HEK293 (cell line): ENCODE measurements at regions not wholly inside any gene's neighbourhood (a gene's known extent, or its start where the extent isn't known, plus 50 kb on each side); places are given as distances from the start of the nearest gene placed in this dataset.

Experiments
- CTCF ChIA-PET: fragments of 350-600 bp; formaldehyde crosslinking; extraction: SDS; loops from one replicate; lab custom pipeline; 2021; ENCODE audit warnings: antibody characterized with exemption; lab: Yijun Ruan, JAX
- POLR2A ChIA-PET: fragments of 300-600 bp; formaldehyde crosslinking; extraction: SDS; loops from one replicate; lab custom pipeline; 2020; ENCODE audit warnings: antibody characterized with exemption, inconsistent platforms; lab: Yijun Ruan, JAX
- H3K27ac ChIP-seq: fragments of 200-500 bp; sonication (Bioruptor generic); 2 replicates; pipeline ENCODE4 v1.5.1; 2014; ENCODE audit warnings: low read depth, low read length, control low read depth, inconsistent platforms; ENCODE audit errors: extremely low read depth
- H3K36me3 ChIP-seq, 2 experiments: fragments of 200-500 bp in 1 of 2; sonication (Bioruptor generic) in 1 of 2; 1 replicate in 1 of 2; 2 replicates in 1 of 2; pipeline ENCODE4 v1.5.1; 2014 to 2017; ENCODE audit warnings: inconsistent platforms in 2 of 2, low read length in 2 of 2; ENCODE audit not compliant: control insufficient read depth in 2 of 2, insufficient read depth in 1 of 2
- H3K4me1 ChIP-seq: fragments of 200-500 bp; sonication (Bioruptor generic); 2 replicates; pipeline ENCODE4 v1.5.1; 2014; ENCODE audit warnings: mild to moderate bottlenecking, low read length, inconsistent platforms; ENCODE audit not compliant: control insufficient read depth, insufficient read depth
- H3K4me3 ChIP-seq: 2 replicates; pipeline ENCODE4 v1.5.1; 2011; ENCODE audit warnings: low read depth, mild to moderate bottlenecking, control low read depth, low read length, moderate library complexity
- H3K9me3 ChIP-seq: fragments of 200-500 bp; sonication (Bioruptor generic); 2 replicates; pipeline ENCODE4 v1.5.1; 2014; ENCODE audit warnings: low read depth, low read length, inconsistent platforms; ENCODE audit not compliant: control insufficient read depth, insufficient read depth
- HOXA7 ChIP-seq: sonication (generic); formaldehyde crosslinking; IDR thresholded peaks from 2 replicates; pipeline ENCODE4 v1.8.1; 2022; ENCODE audit warnings: missing genetic modification reagents, borderline replicate concordance
- KLF7 ChIP-seq: fragments of 450-650 bp; formaldehyde crosslinking; IDR thresholded peaks from 2 replicates; pipeline ENCODE4 v1.5.1; 2016; ENCODE audit warnings: missing biosample characterization, missing genetic modification characterization, borderline replicate concordance
- KLF9 ChIP-seq: fragments of 450-650 bp; formaldehyde crosslinking; IDR thresholded peaks from 2 replicates; pipeline ENCODE4 v1.5.1; 2016; ENCODE audit warnings: missing biosample characterization, missing genetic modification characterization, low read depth
- SETDB1 ChIP-seq: IDR thresholded peaks from one replicate; pipeline ENCODE4 v1.6.1; 2017; ENCODE audit warnings: mild to moderate bottlenecking, low read length, moderate library complexity, mixed read lengths; ENCODE audit not compliant: insufficient read length
- TRIM28 ChIP-seq: IDR thresholded peaks from 2 replicates; pipeline ENCODE4 v1.6.1; 2011; ENCODE audit warnings: low read length, control low read depth, borderline replicate concordance
- ZFP3 ChIP-seq: fragments of 450-650 bp; formaldehyde crosslinking; IDR thresholded peaks from 2 replicates; pipeline ENCODE4 v1.5.1; 2016; ENCODE audit warnings: low read depth, missing biosample characterization, missing genetic modification characterization
- ZNF114 ChIP-seq: fragments of 450-650 bp; formaldehyde crosslinking; IDR thresholded peaks from 2 replicates; pipeline ENCODE4 v1.5.0; 2017; ENCODE audit warnings: missing biosample characterization, missing genetic modification characterization
- ZNF121 ChIP-seq: fragments of 450-650 bp; formaldehyde crosslinking; IDR thresholded peaks from 2 replicates; pipeline ENCODE4 v1.5.1; 2016; ENCODE audit warnings: missing biosample characterization, missing genetic modification characterization
- ZNF146 ChIP-seq: fragments of 450-650 bp; formaldehyde crosslinking; IDR thresholded peaks from 2 replicates; pipeline ENCODE4 v1.5.1; 2016; ENCODE audit warnings: missing biosample characterization, missing genetic modification characterization
- ZNF202 ChIP-seq: fragments of 450-650 bp; formaldehyde crosslinking; IDR thresholded peaks from 2 replicates; pipeline ENCODE4 v1.5.1; 2016; ENCODE audit warnings: missing biosample characterization, missing genetic modification characterization, borderline replicate concordance
- ZNF335 ChIP-seq: fragments of 450-650 bp; formaldehyde crosslinking; conservative IDR thresholded peaks from 2 replicates; pipeline ENCODE4 v1.5.1; 2016; ENCODE audit warnings: missing biosample characterization, missing genetic modification characterization
- ZNF350 ChIP-seq: fragments of 450-650 bp; formaldehyde crosslinking; IDR thresholded peaks from 2 replicates; pipeline ENCODE4 v1.5.0; 2017; ENCODE audit warnings: missing biosample characterization, mild to moderate bottlenecking, missing genetic modification characterization
- ZNF473 ChIP-seq: fragments of 450-650 bp; formaldehyde crosslinking; IDR thresholded peaks from 2 replicates; pipeline ENCODE4 v1.5.1; 2017; ENCODE audit warnings: missing biosample characterization, missing genetic modification characterization
- ZNF544 ChIP-seq: fragments of 450-650 bp; formaldehyde crosslinking; IDR thresholded peaks from 2 replicates; pipeline ENCODE4 v1.5.0; 2017; ENCODE audit warnings: missing biosample characterization, missing genetic modification characterization
- ZNF548 ChIP-seq: fragments of 450-650 bp; formaldehyde crosslinking; IDR thresholded peaks from 2 replicates; pipeline ENCODE4 v1.5.1; 2016; ENCODE audit warnings: missing biosample characterization, missing genetic modification characterization
- ZNF561 ChIP-seq: fragments of 450-650 bp; IDR thresholded peaks from 2 replicates; pipeline ENCODE4 v1.5.1; 2018; ENCODE audit warnings: missing biosample characterization, missing genetic modification characterization, borderline replicate concordance
- ZNF624 ChIP-seq: fragments of 450-650 bp; formaldehyde crosslinking; IDR thresholded peaks from 2 replicates; pipeline ENCODE4 v1.5.1; 2017; ENCODE audit warnings: missing biosample characterization, missing genetic modification characterization
- ZNF654 ChIP-seq: fragments of 450-650 bp; formaldehyde crosslinking; IDR thresholded peaks from 2 replicates; pipeline ENCODE4 v1.5.1; 2016; ENCODE audit warnings: low read depth, missing biosample characterization, missing genetic modification characterization
- ZNF701 ChIP-seq: fragments of 450-650 bp; formaldehyde crosslinking; IDR thresholded peaks from 2 replicates; pipeline ENCODE4 v1.5.1; 2016; ENCODE audit warnings: missing biosample characterization, missing genetic modification characterization
- ZNF776 ChIP-seq: fragments of 450-650 bp; formaldehyde crosslinking; IDR thresholded peaks from 2 replicates; pipeline ENCODE4 v1.5.0; 2017; ENCODE audit warnings: missing biosample characterization, missing genetic modification characterization, borderline replicate concordance
- ZNF777 ChIP-seq: fragments of 450-650 bp; formaldehyde crosslinking; IDR thresholded peaks from 2 replicates; pipeline ENCODE4 v1.5.1; 2017; ENCODE audit warnings: missing biosample characterization, missing genetic modification characterization, borderline replicate concordance
- ZNF785 ChIP-seq: fragments of 450-650 bp; formaldehyde crosslinking; IDR thresholded peaks from 2 replicates; pipeline ENCODE4 v1.5.1; 2016; ENCODE audit warnings: missing biosample characterization, missing genetic modification characterization
- ZNF837 ChIP-seq: fragments of 450-650 bp; formaldehyde crosslinking; IDR thresholded peaks from 2 replicates; pipeline ENCODE4 v1.5.1; 2016; ENCODE audit warnings: missing biosample characterization, missing genetic modification characterization
- TF ChIP-seq, protein P1 (sequence below): fragments of 450-650 bp; formaldehyde crosslinking; IDR thresholded peaks from 2 replicates; pipeline ENCODE4 v1.5.1; 2016; ENCODE audit warnings: missing biosample characterization, missing genetic modification characterization
- TF ChIP-seq, protein P2 (sequence below): fragments of 450-650 bp; formaldehyde crosslinking; IDR thresholded peaks from 2 replicates; pipeline ENCODE4 v1.5.1; 2016; ENCODE audit warnings: missing biosample characterization, missing genetic modification characterization

- ChIA-PET POLR2A (no interaction called here), CTCF (interaction anchor here (0.6 kb wide), 1 partner anchor 1390 kb away, joined by 3 read pairs; no protein-coding TSS in a partner anchor)
- H3K9me3 ChIP-seq = no peaks in the 10 kb centered on the region
- H3K4me3 ChIP-seq = no peak overlapping the region
- H3K27ac ChIP-seq = no peak overlapping the region
- TF ChIP-seq, protein P1, sequence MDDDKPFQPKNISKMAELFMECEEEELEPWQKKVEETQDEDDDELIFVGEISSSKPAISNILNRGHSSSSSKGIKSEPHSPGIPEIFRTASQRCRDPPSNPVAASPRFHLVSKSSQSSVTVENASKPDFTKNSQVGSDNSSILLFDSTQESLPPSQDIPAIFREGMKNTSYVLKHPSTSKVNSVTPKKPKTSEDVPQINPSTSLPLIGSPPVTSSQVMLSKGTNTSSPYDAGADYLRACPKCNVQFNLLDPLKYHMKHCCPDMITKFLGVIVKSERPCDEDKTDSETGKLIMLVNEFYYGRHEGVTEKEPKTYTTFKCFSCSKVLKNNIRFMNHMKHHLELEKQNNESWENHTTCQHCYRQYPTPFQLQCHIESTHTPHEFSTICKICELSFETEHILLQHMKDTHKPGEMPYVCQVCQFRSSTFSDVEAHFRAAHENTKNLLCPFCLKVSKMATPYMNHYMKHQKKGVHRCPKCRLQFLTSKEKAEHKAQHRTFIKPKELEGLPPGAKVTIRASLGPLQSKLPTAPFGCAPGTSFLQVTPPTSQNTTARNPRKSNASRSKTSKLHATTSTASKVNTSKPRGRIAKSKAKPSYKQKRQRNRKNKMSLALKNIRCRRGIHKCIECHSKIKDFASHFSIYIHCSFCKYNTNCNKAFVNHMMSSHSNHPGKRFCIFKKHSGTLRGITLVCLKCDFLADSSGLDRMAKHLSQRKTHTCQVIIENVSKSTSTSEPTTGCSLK = no peak
- TF ChIP-seq ZNF777 (tag by site-specific recombination) (no peak), ZNF114 (tag by site-specific recombination) (no peak), TRIM28 (no peak), ZNF837 (tag by site-specific recombination) (no peak), SETDB1 (no peak), ZNF548 (no peak), ZNF473 (tag by site-specific recombination) (no peak), KLF7 (tag by site-specific recombination) (no peak), ZNF776 (tag by site-specific recombination) (no peak), ZNF654 (no peak), ZNF561 (no peak), ZNF350 (tag by site-specific recombination) (no peak), ZFP3 (tag by site-specific recombination) (no peak), ZNF701 (tag by site-specific recombination) (no peak), ZNF146 (tag by site-specific recombination) (no peak), KLF9 (tag by site-specific recombination) (no peak), ZNF202 (no peak)
- no peaks in the 10 kb centered on the region for H3K4me1 ChIP-seq
- H3K36me3 ChIP-seq = no peaks in the 10 kb centered on the region
Measured at GRCh38 chr5:27797220-27797619, 758.8 kb upstream of the CDH9 start.

- Histone ChIP-seq H3K4me1 (no peaks in the 10 kb centered on the region), H3K4me3 (no peak overlapping the region), H3K9me3 (no peaks in the 10 kb centered on the region), H3K27ac (no peak overlapping the region), H3K36me3 (no peaks in the 10 kb centered on the region)
- TF ChIP-seq, protein P2, sequence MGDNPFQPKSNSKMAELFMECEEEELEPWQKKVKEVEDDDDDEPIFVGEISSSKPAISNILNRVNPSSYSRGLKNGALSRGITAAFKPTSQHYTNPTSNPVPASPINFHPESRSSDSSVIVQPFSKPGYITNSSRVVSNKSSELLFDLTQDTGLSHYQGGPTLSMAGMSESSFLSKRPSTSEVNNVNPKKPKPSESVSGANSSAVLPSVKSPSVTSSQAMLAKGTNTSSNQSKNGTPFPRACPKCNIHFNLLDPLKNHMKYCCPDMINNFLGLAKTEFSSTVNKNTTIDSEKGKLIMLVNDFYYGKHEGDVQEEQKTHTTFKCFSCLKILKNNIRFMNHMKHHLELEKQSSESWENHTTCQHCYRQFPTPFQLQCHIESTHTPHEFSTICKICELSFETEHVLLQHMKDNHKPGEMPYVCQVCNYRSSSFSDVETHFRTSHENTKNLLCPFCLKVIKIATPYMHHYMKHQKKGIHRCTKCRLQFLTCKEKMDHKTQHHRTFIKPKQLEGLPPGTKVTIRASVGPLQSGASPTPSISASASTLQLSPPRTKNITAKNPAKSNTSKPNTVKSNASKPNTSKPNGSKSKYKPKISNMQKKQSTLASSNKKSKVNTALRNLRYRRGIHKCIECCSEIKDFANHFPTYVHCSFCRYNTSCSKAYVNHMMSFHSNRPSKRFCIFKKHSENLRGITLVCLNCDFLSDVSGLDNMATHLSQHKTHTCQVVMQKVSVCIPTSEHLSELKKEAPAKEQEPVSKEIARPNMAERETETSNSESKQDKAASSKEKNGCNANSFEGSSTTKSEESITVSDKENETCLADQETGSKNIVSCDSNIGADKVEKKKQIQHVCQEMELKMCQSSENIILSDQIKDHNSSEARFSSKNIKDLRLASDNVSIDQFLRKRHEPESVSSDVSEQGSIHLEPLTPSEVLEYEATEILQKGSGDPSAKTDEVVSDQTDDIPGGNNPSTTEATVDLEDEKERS (tag by site-specific recombination) = no peak
- TF ChIP-seq ZNF335 (tag by site-specific recombination) (no peak), ZNF624 (no peak), ZNF544 (tag by site-specific recombination) (no peak), ZNF785 (tag by site-specific recombination) (no peak), HOXA7 (CRISPR knock-in tag) (no peak), ZNF121 (tag by site-specific recombination) (no peak)
- CTCF ChIA-PET = no interaction called here
- POLR2A ChIA-PET = no interaction called here
Measured at GRCh38 chr5:27788184-27788583, 749.8 kb upstream of the CDH9 start.
